GM21717 (cell line): ENCODE measurements at regions not wholly inside any gene's neighbourhood (a gene's known extent, or its start where the extent isn't known, plus 50 kb on each side); places are given as distances from the start of the nearest gene placed in this dataset.

Experiments used
- ATAC-seq: cut with Tn5 transposase; IDR thresholded peaks from one replicate; pipeline ENCODE4 v1.9.1; 2021; ENCODE audit warnings: mild to moderate bottlenecking, moderate library complexity; ENCODE audit not compliant: unreplicated experiment

DNA sequence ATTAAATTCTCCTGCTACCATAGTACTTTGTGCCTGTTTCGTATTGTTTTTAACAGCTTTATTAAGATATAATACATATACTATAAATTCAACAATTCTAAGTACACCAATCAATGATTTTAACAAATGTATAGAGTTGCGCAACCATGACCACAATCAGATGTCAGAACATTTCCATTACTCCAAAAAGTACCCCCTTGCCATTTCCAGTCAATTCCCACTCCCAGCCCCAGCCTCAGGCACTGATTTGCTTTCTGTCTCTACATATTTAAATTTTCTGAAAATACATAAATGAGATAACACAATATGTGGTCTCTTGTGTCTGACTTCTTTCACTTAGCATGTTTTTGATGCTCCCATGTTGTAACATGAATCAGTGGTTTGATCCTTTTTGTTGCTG lies 193.9 kb downstream of the FIGN start:
- no peak for ATAC-seq

DNA sequence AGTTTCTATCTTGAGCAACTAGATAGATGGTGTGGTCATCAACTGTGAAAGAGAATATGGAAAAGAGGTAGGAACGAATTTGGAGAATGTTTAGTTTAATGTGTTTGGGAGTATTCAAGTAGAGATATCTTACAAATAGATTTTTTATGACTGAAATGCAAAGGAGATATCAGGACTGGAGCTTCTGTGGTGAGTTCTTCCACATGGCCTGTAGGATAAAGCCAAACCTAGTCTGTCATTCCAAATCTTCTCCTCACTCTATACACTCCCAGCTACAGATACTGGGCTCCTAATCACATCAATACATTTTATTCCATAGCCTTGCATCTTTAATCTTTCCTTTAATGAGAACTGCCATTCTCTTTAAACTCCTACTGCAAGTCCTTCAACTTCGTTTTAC lies 194.3 kb downstream of the FIGN start:
- no peak for ATAC-seq

GRCh38 chr2:163528640-163529217 lies 207.1 kb downstream of the FIGN start:
- ATAC-seq = no peak

- ATAC-seq = no peak
Observed at GRCh38 chr2:163527381-163527780, 208.4 kb downstream of the FIGN start.

- ATAC-seq = no peak
Observed at GRCh38 chr2:163518762-163519161, 217.0 kb downstream of the FIGN start.

DNA sequence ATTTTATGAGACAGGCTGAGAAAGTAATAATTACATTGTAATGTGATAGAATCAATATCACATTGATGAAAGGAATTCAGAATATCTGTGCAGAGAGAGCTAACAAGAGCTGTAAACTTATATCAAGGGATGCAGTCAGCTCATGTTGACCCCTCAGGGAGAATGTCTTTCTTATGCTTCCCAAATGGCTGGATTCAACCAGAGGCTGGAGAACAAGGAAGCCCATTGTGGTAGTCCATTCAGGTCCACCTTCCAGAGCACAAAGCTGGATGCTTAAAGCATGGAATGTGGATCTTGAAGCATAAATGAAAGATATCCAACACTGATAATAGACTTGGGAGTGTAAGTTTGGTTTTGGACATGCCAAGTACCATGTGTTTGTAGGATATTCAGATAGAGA lies 220.0 kb downstream of the FIGN start:
- ATAC-seq = no peak

DNA sequence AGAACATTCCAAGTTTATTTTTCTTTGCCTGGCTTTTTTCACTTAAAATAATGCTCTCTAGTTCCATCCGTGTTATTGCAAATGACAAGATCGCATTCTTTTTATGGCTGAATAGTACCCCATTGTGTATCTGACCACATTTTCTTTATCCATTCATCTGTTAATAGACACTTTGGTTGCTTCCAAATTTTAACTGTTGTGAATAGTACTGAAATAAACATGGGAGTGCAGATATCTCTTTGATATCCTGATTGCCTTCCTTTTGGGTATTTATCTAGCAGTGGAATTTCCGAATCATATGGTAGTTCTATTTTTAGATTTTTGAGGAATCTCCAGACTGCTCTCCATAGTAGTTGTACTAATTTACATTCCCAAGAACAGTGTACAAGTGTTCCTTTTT lies 230.5 kb downstream of the FIGN start:
- no peak for ATAC-seq

DNA sequence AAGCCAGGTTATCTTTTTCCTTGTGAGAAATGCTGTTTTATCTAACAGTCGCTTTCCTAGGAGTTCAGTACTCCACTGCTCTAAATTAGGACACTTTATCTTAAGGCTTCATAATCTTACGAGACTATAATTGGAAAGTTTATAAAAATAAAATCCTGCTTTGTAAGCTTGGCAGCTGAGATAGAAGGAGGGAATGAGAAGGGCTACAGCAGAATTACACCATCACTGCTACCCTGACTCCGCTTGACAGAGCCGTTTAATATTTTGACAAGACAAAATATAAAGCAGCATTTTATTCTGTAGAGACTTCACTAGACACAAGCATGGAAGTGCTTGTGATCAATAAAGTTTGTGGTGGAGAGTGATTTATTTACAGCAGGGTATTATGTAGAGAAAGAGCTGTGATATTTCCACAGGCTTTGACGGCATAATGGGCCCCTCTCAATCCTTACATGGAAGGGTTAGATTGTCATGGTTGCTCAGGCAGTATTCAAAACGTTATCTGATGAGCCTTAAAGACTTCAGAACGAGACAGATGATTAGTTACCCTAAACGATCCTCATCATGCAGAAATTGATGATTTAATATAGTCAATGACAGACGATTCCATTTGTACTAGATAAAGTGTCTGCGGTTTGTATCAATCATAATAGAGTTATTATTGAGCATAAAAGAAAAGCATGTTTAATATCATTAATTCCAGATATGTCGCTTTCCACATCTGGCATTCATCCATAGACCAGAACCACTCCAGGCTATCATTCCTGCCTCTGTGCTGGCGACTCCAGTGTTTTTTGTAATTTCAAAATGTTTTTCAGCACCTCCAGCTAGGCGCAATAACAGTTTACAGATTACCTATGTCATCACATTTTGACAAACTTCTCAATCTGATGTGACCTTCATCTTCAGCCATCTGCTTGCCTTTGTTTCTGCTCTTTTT lies 242.2 kb downstream of the FIGN start:
- no peak for ATAC-seq

GRCh38 chr2:163491850-163492249 lies 244.0 kb downstream of the FIGN start:
- no peak for ATAC-seq

DNA sequence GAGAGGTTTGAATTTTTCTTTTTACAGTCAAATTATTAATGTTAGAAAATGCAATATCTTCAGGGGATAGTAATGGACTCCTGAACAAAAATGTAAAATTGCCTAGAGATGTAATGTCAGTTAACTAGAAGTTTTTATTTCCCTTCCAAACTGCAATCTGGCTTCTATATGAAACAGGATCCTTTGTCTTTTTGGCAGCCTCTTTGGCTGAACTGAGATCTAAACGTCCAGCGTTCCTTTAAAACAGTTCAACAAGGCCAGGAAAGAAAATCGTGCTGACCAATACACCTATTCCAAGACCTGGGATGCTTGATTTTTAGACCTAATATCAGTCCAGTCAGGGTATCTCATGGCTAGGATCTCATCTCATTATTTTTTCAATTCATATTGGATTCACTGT lies 245.5 kb downstream of the FIGN start:
- ATAC-seq = no peak

- ATAC-seq = no peak
Observed at GRCh38 chr2:163481515-163481914, 254.3 kb downstream of the FIGN start.

GRCh38 chr2:163479599-163479998 lies 256.2 kb downstream of the FIGN start:
- no peak for ATAC-seq

DNA sequence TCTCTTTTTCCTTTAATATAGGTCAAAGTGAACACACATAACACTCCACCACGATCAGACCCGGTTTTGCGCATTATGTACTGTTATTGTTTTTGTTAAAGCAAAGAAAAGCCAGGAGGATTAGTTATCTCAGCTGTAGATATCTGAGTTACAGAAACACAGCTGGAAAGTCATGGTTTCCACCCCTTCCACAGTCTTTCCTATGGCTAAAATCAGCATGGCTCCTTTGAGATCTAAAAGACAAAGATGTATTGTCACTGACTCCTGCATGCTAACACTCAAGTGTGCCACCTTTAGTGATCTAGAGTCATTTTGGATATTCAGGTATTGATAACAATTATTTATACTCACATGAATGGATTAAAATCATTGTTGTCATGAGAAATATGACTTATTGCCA lies 260.0 kb downstream of the FIGN start:
- no peak for ATAC-seq

DNA sequence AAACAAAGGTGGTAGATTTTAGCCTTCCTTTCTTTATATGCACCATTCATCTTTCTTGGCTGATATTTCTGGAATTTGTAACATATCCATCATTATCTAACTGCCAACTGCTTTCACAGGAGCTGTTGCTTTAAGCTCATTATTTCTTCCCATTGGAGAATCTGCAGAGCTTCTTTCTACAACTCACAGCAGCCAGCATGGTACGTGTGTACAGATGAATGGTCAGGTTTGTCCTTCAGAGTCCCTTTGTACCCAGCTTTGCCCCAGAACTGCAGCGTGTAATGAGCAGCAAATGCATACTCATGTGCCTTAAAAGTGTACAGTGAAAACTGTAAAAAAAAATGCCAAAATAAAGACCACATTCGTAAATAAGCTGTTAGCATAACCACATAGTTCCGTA lies 260.9 kb downstream of the FIGN start:
- ATAC-seq = no peak

- ATAC-seq = no peak
Observed at GRCh38 chr2:163474319-163474744, 261.5 kb downstream of the FIGN start.

DNA sequence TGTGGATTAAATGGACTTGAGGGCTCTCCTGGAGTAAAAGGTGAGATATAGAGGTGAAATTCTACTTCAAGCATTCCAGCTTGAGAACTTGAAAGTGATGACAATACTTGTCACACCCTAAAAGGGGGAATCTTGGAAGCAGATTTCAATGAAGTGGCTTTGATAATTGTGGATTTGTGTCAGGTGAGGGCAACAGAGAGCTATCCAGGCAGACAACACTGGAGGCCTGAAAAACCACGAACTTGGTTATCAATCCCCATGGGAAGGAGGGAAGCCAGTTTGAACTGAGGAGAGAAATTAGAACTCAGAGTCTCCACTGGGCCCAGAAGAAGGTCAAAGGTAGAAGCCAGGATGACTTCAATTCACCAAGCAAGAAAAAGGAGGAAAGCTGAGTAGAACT lies 263.9 kb downstream of the FIGN start:
- ATAC-seq = no peak

GRCh38 chr2:163469561-163469962 lies 266.2 kb downstream of the FIGN start:
- no peak for ATAC-seq

- no peak for ATAC-seq
Observed at GRCh38 chr2:163467251-163467630, 268.6 kb downstream of the FIGN start.

DNA sequence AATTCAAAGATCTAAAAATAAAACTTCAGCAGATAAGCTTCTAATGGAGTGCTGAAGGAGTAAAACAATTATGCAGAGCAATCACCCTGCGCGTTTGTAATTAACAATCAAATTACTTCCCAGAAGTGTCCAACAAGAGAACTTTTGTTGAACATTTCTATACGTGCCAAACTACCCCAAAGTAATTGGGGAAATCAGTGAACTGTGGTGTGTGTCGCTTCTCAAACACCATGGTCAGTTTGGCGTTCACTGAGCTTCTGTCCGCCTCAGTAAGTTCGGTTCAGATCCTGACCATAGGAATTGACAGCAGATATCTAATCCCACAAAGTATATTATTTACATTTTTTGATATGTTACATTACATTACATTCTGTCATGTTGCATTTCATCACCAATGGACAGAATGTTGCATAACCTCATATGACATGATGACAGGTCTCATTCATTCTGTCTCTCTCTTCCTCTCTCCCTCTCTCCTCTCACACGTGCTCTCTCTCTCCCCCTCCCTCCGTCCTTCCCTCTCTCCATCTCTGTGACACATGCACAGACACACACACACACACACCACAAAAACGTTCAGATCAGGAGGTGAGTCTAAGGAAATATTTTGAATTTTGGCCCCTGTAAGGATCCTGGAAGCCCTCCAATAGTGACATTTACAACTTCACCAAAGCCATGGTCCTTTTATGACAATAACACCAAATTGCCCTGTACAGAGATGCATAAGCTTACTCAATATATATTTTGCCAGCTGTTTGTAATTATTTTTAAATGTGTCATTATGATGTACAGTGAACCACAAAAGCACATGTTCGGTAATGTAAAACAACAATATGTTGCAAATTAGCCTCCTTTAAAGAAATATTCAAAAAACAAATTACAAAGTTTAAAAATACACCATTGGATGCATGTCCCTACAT lies 269.2 kb downstream of the FIGN start:
- ATAC-seq = no peak

- ATAC-seq = no peak
Observed at GRCh38 chr2:163465440-163465839, 270.4 kb downstream of the FIGN start.

- ATAC-seq = no peak
Observed at GRCh38 chr2:163463411-163463810, 272.4 kb downstream of the FIGN start.
